Left colon (tissue), 2 donors: ENCODE measurements at regions not wholly inside any gene's neighbourhood (a gene's known extent, or its start where the extent isn't known, plus 50 kb on each side); places are given as distances from the start of the nearest gene placed in this dataset.
A peak's percentile ranks its signal among the peaks of the same experiment; 100 is the strongest.

Experiments
- ATAC-seq: fragments of 200-7000 bp; cut with Tn5 transposase; one replicate; pipeline ENCODE4 v1.9.1; 2020; ENCODE audit warnings: mild to moderate bottlenecking, moderate library complexity
- DNase-seq, 2 donors: peaks; one replicate each; pipeline ENCODE4 v3.0.0-alpha.2; 2020
- intact Hi-C, 2 donors: fragments of 100-400 bp; cut with DNase I in 1 of 2; cut with micrococcal nuclease in 1 of 2; formaldehyde crosslinking; loops; one replicate each; pipeline versions ENCODE4 v1.11.2 to v1.14.0; 2022; cut with DNase I, micrococcal nuclease
- donor health status: DM: no; HTN: no; CAD: no.
- donor health status: DM: yes; HTN: yes; CAD: no.

GRCh38 chr18:75478996-75479880 is 51.7 kb upstream of the SMIM21 start:
- intact Hi-C loops, result no loop called here
- DNase-seq (no peak), ATAC-seq (peak; percentile 75)

- ATAC-seq, result no peak
- DNase-seq, result no peak
- intact Hi-C loops, result no loop called here
These were observed 50.4 kb upstream of the SMIM21 start for GRCh38 chr18:75477900-75478299.
